HEK293 (cell line): ENCODE measurements at regions not wholly inside any gene's neighbourhood (a gene's known extent, or its start where the extent isn't known, plus 50 kb on each side); places are given as distances from the start of the nearest gene placed in this dataset.

Experiments
- CTCF ChIA-PET: fragments of 350-600 bp; formaldehyde crosslinking; extraction: SDS; loops from one replicate; lab custom pipeline; 2021; ENCODE audit warnings: antibody characterized with exemption; lab: Yijun Ruan, JAX
- POLR2A ChIA-PET: fragments of 300-600 bp; formaldehyde crosslinking; extraction: SDS; loops from one replicate; lab custom pipeline; 2020; ENCODE audit warnings: antibody characterized with exemption, inconsistent platforms; lab: Yijun Ruan, JAX
- H3K27ac ChIP-seq: fragments of 200-500 bp; sonication (Bioruptor generic); 2 replicates; pipeline ENCODE4 v1.5.1; 2014; ENCODE audit warnings: low read depth, low read length, control low read depth, inconsistent platforms; ENCODE audit errors: extremely low read depth
- H3K36me3 ChIP-seq, 2 experiments: fragments of 200-500 bp in 1 of 2; sonication (Bioruptor generic) in 1 of 2; 1 replicate in 1 of 2; 2 replicates in 1 of 2; pipeline ENCODE4 v1.5.1; 2014 to 2017; ENCODE audit warnings: inconsistent platforms in 2 of 2, low read length in 2 of 2; ENCODE audit not compliant: control insufficient read depth in 2 of 2, insufficient read depth in 1 of 2
- H3K4me1 ChIP-seq: fragments of 200-500 bp; sonication (Bioruptor generic); 2 replicates; pipeline ENCODE4 v1.5.1; 2014; ENCODE audit warnings: mild to moderate bottlenecking, low read length, inconsistent platforms; ENCODE audit not compliant: control insufficient read depth, insufficient read depth
- H3K4me3 ChIP-seq: 2 replicates; pipeline ENCODE4 v1.5.1; 2011; ENCODE audit warnings: low read depth, mild to moderate bottlenecking, control low read depth, low read length, moderate library complexity
- H3K9me3 ChIP-seq: fragments of 200-500 bp; sonication (Bioruptor generic); 2 replicates; pipeline ENCODE4 v1.5.1; 2014; ENCODE audit warnings: low read depth, low read length, inconsistent platforms; ENCODE audit not compliant: control insufficient read depth, insufficient read depth
- EGR2 ChIP-seq: fragments of 450-650 bp; formaldehyde crosslinking; IDR thresholded peaks from 2 replicates; pipeline ENCODE4 v1.5.1; 2016; ENCODE audit warnings: low read depth, missing biosample characterization, missing genetic modification characterization
- KLF10 ChIP-seq: fragments of 450-650 bp; IDR thresholded peaks from 2 replicates; pipeline ENCODE4 v1.5.1; 2018; ENCODE audit warnings: missing biosample characterization, mild to moderate bottlenecking, missing genetic modification characterization
- REPIN1 ChIP-seq: fragments of 450-650 bp; formaldehyde crosslinking; IDR thresholded peaks from 2 replicates; pipeline ENCODE4 v1.5.1; 2017; ENCODE audit warnings: missing biosample characterization, missing genetic modification characterization, low read depth
- ZIC2 ChIP-seq: fragments of 450-650 bp; formaldehyde crosslinking; IDR thresholded peaks from 2 replicates; pipeline ENCODE4 v1.5.1; 2016; ENCODE audit warnings: missing biosample characterization, missing genetic modification characterization
- ZNF146 ChIP-seq: fragments of 450-650 bp; formaldehyde crosslinking; IDR thresholded peaks from 2 replicates; pipeline ENCODE4 v1.5.1; 2016; ENCODE audit warnings: missing biosample characterization, missing genetic modification characterization
- ZNF184 ChIP-seq: fragments of 450-650 bp; IDR thresholded peaks from 2 replicates; pipeline ENCODE4 v1.5.1; 2018; ENCODE audit warnings: missing biosample characterization, mild to moderate bottlenecking, missing genetic modification characterization
- ZNF248 ChIP-seq: fragments of 450-650 bp; formaldehyde crosslinking; IDR thresholded peaks from 2 replicates; pipeline ENCODE4 v1.5.1; 2017; ENCODE audit warnings: missing biosample characterization, missing genetic modification characterization
- ZNF266 ChIP-seq: fragments of 450-650 bp; formaldehyde crosslinking; IDR thresholded peaks from 2 replicates; pipeline ENCODE4 v1.5.1; 2016; ENCODE audit warnings: missing biosample characterization, missing genetic modification characterization, low read depth
- ZNF311 ChIP-seq: fragments of 450-650 bp; formaldehyde crosslinking; IDR thresholded peaks from 2 replicates; pipeline ENCODE4 v1.5.1; 2017; ENCODE audit warnings: missing biosample characterization, missing genetic modification characterization, borderline replicate concordance
- ZNF324 ChIP-seq: fragments of 450-650 bp; formaldehyde crosslinking; IDR thresholded peaks from 2 replicates; pipeline ENCODE4 v1.5.1; 2016; ENCODE audit warnings: missing biosample characterization, missing genetic modification characterization
- ZNF391 ChIP-seq: fragments of 450-650 bp; formaldehyde crosslinking; IDR thresholded peaks from 2 replicates; pipeline ENCODE4 v1.5.1; 2016; ENCODE audit warnings: low read depth, missing biosample characterization, missing genetic modification characterization, borderline replicate concordance
- ZNF398 ChIP-seq: fragments of 450-650 bp; formaldehyde crosslinking; IDR thresholded peaks from 2 replicates; pipeline ENCODE4 v1.5.1; 2017; ENCODE audit warnings: missing biosample characterization, missing genetic modification characterization
- ZNF426 ChIP-seq: fragments of 450-650 bp; formaldehyde crosslinking; IDR thresholded peaks from 2 replicates; pipeline ENCODE4 v1.5.1; 2017; ENCODE audit warnings: missing biosample characterization, missing genetic modification characterization, mild to moderate bottlenecking, inconsistent platforms, moderate library complexity
- ZNF548 ChIP-seq: fragments of 450-650 bp; formaldehyde crosslinking; IDR thresholded peaks from 2 replicates; pipeline ENCODE4 v1.5.1; 2016; ENCODE audit warnings: missing biosample characterization, missing genetic modification characterization
- ZNF571 ChIP-seq: fragments of 450-650 bp; formaldehyde crosslinking; IDR thresholded peaks from 2 replicates; pipeline ENCODE4 v1.5.0; 2017; ENCODE audit warnings: missing biosample characterization, missing genetic modification characterization
- ZNF621 ChIP-seq: fragments of 450-650 bp; formaldehyde crosslinking; IDR thresholded peaks from 2 replicates; pipeline ENCODE4 v1.5.1; 2017; ENCODE audit warnings: missing biosample characterization, missing genetic modification characterization
- ZNF624 ChIP-seq: fragments of 450-650 bp; formaldehyde crosslinking; IDR thresholded peaks from 2 replicates; pipeline ENCODE4 v1.5.1; 2017; ENCODE audit warnings: missing biosample characterization, missing genetic modification characterization
- ZNF677 ChIP-seq: fragments of 450-650 bp; IDR thresholded peaks from 2 replicates; pipeline ENCODE4 v1.5.0; 2018; ENCODE audit warnings: missing biosample characterization, mild to moderate bottlenecking, missing genetic modification characterization, moderate library complexity
- ZNF747 ChIP-seq: fragments of 450-650 bp; formaldehyde crosslinking; IDR thresholded peaks from 2 replicates; pipeline ENCODE4 v1.5.1; 2016; ENCODE audit warnings: missing biosample characterization, missing genetic modification characterization
- ZNF777 ChIP-seq: fragments of 450-650 bp; formaldehyde crosslinking; IDR thresholded peaks from 2 replicates; pipeline ENCODE4 v1.5.1; 2017; ENCODE audit warnings: missing biosample characterization, missing genetic modification characterization, borderline replicate concordance
- ZNF785 ChIP-seq: fragments of 450-650 bp; formaldehyde crosslinking; IDR thresholded peaks from 2 replicates; pipeline ENCODE4 v1.5.1; 2016; ENCODE audit warnings: missing biosample characterization, missing genetic modification characterization
- TF ChIP-seq, protein P1 (sequence below): fragments of 450-650 bp; formaldehyde crosslinking; IDR thresholded peaks from 2 replicates; pipeline ENCODE4 v1.5.1; 2016; ENCODE audit warnings: missing biosample characterization, missing genetic modification characterization
- TF ChIP-seq, protein P2 (sequence below): fragments of 450-650 bp; formaldehyde crosslinking; IDR thresholded peaks from 2 replicates; pipeline ENCODE4 v1.5.1; 2016; ENCODE audit warnings: missing biosample characterization, missing genetic modification characterization

GRCh38 chr2:9779596-9780264, 63.5 kb upstream of the TAF1B start (continued):
- TF ChIP-seq ZNF324 (tag by site-specific recombination): no peak
- TF ChIP-seq ZIC2 (tag by site-specific recombination): no peak
- TF ChIP-seq ZNF266: no peak
- TF ChIP-seq ZNF391: no peak
- TF ChIP-seq ZNF621 (tag by site-specific recombination): no peak
- TF ChIP-seq ZNF785 (tag by site-specific recombination): no peak
- no peak for TF ChIP-seq ZNF184 (tag by site-specific recombination)
- TF ChIP-seq ZNF548 (tag by site-specific recombination): no peak
- TF ChIP-seq ZNF747: no peak
- no peak for TF ChIP-seq ZNF248 (tag by site-specific recombination)
- TF ChIP-seq, all 188 proteins: peak for 0

- ChIA-PET POLR2A (no interaction called here), CTCF (interaction anchor here (2.3 kb wide), 1 partner anchor 11 kb away, joined by 17 read pairs; no protein-coding TSS in a partner anchor)
- H3K36me3 ChIP-seq: no peaks in the 10 kb centered on the region
- H3K4me3 ChIP-seq: no peak overlapping the region
- no peaks in the 10 kb centered on the region for H3K9me3 ChIP-seq
- no peak for TF ChIP-seq EGR2 (tag by site-specific recombination)
- no peak for TF ChIP-seq ZNF624 (tag by site-specific recombination)
- TF ChIP-seq, protein P1, sequence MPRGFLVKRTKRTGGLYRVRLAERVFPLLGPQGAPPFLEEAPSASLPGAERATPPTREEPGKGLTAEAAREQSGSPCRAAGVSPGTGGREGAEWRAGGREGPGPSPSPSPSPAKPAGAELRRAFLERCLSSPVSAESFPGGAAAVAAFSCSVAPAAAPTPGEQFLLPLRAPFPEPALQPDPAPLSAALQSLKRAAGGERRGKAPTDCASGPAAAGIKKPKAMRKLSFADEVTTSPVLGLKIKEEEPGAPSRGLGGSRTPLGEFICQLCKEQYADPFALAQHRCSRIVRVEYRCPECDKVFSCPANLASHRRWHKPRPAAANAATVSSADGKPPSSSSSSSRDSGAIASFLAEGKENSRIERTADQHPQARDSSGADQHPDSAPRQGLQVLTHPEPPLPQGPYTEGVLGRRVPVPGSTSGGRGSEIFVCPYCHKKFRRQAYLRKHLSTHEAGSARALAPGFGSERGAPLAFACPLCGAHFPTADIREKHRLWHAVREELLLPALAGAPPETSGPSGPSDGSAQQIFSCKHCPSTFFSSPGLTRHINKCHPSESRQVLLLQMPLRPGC (tag by site-specific recombination): no peak
- TF ChIP-seq ZNF398 (tag by site-specific recombination): no peak
- TF ChIP-seq ZNF571 (tag by site-specific recombination): no peak
- TF ChIP-seq, all 188 proteins: peak for 0
- Histone ChIP-seq H3K4me1 (no peaks in the 10 kb centered on the region), H3K27ac (no peak overlapping the region)
Measured at GRCh38 chr2:9780368-9781130, 62.7 kb upstream of the TAF1B start.

DNA sequence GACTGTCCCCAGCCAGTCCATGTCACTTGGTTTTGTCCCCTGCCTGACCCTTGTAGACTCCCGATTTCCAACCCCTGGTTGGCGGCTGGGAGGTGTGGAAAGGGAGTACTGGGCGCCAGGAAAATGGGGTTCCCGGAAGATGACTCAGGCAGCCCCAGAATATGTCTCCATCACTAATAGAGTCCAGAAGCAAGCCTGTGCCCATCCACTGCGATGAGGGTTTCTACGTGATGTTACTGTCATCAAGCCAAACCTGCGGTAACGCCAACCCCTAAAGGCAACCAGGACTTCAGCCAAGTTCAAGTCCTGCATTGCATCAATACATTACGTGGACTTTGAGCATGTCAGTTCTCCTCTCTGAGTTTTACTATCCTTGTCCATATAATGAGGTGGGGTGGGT, 62.0 kb upstream of the TAF1B start:
- H3K27ac ChIP-seq: no peak overlapping the region
- no peaks in the 10 kb centered on the region for H3K9me3 ChIP-seq
- no peaks in the 10 kb centered on the region for H3K4me1 ChIP-seq
- POLR2A ChIA-PET: no interaction called here
- H3K4me3 ChIP-seq: no peak overlapping the region
- H3K36me3 ChIP-seq: no peaks in the 10 kb centered on the region
- TF ChIP-seq ZNF426 (no peak), ZNF785 (tag by site-specific recombination) (no peak), ZNF311 (tag by site-specific recombination) (no peak), ZNF677 (tag by site-specific recombination) (no peak), KLF10 (tag by site-specific recombination) (no peak), ZNF777 (tag by site-specific recombination) (no peak), REPIN1 (no peak), ZNF146 (no peak)
- TF ChIP-seq, protein P1 (tag by site-specific recombination): no peak
- TF ChIP-seq, protein P2, sequence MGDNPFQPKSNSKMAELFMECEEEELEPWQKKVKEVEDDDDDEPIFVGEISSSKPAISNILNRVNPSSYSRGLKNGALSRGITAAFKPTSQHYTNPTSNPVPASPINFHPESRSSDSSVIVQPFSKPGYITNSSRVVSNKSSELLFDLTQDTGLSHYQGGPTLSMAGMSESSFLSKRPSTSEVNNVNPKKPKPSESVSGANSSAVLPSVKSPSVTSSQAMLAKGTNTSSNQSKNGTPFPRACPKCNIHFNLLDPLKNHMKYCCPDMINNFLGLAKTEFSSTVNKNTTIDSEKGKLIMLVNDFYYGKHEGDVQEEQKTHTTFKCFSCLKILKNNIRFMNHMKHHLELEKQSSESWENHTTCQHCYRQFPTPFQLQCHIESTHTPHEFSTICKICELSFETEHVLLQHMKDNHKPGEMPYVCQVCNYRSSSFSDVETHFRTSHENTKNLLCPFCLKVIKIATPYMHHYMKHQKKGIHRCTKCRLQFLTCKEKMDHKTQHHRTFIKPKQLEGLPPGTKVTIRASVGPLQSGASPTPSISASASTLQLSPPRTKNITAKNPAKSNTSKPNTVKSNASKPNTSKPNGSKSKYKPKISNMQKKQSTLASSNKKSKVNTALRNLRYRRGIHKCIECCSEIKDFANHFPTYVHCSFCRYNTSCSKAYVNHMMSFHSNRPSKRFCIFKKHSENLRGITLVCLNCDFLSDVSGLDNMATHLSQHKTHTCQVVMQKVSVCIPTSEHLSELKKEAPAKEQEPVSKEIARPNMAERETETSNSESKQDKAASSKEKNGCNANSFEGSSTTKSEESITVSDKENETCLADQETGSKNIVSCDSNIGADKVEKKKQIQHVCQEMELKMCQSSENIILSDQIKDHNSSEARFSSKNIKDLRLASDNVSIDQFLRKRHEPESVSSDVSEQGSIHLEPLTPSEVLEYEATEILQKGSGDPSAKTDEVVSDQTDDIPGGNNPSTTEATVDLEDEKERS (tag by site-specific recombination): no peak
- CTCF ChIA-PET: interaction anchor here (1.0 kb wide), 1 partner anchor 11 kb away, joined by 4 read pairs; no protein-coding TSS in a partner anchor
